BJ (cell line): ENCODE measurements at regions not wholly inside any gene's neighbourhood (a gene's known extent, or its start where the extent isn't known, plus 50 kb on each side); places are given as distances from the start of the nearest gene placed in this dataset.

ENCODE experiments used
- CTCF ChIA-PET: fragments of 350-600 bp; formaldehyde crosslinking; extraction: SDS; loops from one replicate; lab custom pipeline; 2021; ENCODE audit warnings: antibody characterized with exemption, inconsistent platforms; lab: Yijun Ruan, JAX
- POLR2A ChIA-PET: fragments of 300-600 bp; sonication (Branson Sonifier 250); formaldehyde crosslinking; extraction: SDS; loops from one replicate; lab custom pipeline; 2021; ENCODE audit warnings: antibody characterized with exemption; lab: Charles Lee
- DNase-seq: peaks from one replicate; pipeline ENCODE4 v3.0.0-alpha.2; 2011; ENCODE audit warnings: low read depth
- H3K27me3 ChIP-seq: 2 replicates; pipeline ENCODE4 v1.6.0; 2011; ENCODE audit warnings: low read length; ENCODE audit not compliant: control insufficient read depth, insufficient read depth
- H3K36me3 ChIP-seq: 2 replicates; pipeline ENCODE4 v1.5.1; 2011; ENCODE audit warnings: low read length; ENCODE audit not compliant: control insufficient read depth, insufficient read depth
- H3K4me3 ChIP-seq: 2 replicates; pipeline ENCODE4 v1.5.1; 2011; ENCODE audit warnings: low read depth, mild to moderate bottlenecking, control low read depth, low read length
- TF ChIP-seq, protein P1 (sequence below): IDR thresholded peaks from 2 replicates; pipeline ENCODE4 v1.5.1; 2011; ENCODE audit warnings: low read depth, mild to moderate bottlenecking, control low read depth, inconsistent platforms, low read length, moderate library complexity; ENCODE audit not compliant: insufficient read depth

DNA sequence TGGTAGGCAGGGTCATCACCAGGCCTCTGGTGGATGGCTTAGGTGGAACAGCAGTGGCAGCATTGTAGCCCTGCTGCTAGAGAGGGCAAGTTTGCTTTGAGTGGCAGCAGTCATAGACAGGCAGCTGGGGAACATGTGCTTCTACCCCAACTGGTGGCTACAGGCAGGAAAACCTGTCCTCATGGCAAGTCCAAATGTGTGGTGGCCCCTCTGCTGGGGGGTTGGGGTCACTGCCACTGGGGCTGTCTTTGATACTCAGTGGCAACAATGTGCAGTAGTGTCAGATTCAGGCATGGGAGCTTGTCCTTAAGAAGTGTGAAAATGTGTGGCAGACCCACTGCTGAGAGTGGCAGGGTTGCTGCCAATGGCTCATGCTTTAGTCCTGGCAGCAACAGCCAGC, 186.2 kb upstream of the NPSR1 start:
- ChIA-PET POLR2A (no interaction called here), CTCF (no interaction called here)
- no peak for DNase-seq
- Histone ChIP-seq H3K27me3 (no peaks in the 10 kb centered on the region), H3K4me3 (no peak overlapping the region), H3K36me3 (no peaks in the 10 kb centered on the region)
- TF ChIP-seq, protein P1, sequence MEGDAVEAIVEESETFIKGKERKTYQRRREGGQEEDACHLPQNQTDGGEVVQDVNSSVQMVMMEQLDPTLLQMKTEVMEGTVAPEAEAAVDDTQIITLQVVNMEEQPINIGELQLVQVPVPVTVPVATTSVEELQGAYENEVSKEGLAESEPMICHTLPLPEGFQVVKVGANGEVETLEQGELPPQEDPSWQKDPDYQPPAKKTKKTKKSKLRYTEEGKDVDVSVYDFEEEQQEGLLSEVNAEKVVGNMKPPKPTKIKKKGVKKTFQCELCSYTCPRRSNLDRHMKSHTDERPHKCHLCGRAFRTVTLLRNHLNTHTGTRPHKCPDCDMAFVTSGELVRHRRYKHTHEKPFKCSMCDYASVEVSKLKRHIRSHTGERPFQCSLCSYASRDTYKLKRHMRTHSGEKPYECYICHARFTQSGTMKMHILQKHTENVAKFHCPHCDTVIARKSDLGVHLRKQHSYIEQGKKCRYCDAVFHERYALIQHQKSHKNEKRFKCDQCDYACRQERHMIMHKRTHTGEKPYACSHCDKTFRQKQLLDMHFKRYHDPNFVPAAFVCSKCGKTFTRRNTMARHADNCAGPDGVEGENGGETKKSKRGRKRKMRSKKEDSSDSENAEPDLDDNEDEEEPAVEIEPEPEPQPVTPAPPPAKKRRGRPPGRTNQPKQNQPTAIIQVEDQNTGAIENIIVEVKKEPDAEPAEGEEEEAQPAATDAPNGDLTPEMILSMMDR = no peak

DNA sequence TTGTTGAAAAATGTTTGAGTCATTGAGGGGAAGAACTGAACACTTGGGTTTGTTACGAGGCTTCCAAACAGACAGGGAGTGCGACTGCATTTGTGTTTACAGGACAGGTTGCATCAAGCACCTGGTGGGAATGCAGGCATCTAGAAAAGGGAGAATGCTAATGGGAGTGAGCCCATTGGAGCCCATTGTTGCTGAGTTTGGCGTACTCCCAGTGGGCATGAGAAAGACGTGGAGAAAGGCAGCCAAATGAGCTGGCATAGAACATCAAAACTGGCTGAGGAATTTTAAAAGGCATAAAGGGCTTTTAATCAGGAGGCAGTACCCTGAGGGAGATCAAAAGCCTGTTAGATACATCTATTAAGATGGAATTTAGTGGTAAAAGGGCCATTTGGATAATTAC, 171.6 kb upstream of the NPSR1 start:
- TF ChIP-seq, protein P1 = no peak
- CTCF ChIA-PET = no interaction called here
- DNase-seq = no peak

DNA sequence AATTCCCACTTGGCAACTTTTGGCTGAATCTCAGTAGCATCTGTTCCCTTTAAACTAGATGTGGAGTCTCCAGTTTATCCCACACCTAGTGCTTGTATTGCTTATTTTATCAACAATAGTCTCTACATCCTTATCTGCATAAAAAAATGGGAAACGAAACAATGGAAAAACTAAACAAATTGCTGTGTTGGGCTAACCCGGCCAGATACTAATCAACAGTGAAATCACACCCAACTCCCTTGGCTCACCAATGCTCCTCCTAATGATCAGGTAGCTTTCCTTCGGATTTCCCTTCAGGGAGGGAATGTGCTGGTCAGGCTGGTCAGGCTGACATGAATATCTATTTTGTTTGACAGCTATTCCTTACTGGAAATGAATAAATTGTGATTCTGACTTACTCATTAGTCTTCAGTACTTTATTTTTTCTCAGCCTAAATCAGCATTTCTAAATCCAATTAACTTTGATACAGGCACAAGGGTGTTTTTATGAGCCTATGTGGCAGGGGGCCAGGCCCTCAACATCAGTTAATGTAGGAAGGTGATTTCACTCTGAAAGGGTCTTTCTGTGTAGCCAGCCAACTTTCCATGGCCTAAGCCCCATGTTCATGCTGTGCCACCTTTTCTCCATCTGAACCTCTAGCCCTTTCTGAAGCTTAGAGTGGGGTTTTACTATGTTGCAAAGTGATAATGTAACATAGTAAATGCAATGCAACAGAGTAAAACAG, 170.5 kb upstream of the NPSR1 start:
- ChIA-PET CTCF (no interaction called here), POLR2A (no interaction called here)
- H3K4me3 ChIP-seq = no peak overlapping the region
- no peaks in the 10 kb centered on the region for H3K27me3 ChIP-seq
- no peaks in the 10 kb centered on the region for H3K36me3 ChIP-seq
- TF ChIP-seq, protein P1 = no peak
- DNase-seq = no peak

More for the DNA sequence above, 171.6 kb upstream of the NPSR1 start:
- Histone ChIP-seq H3K36me3 (no peaks in the 10 kb centered on the region), H3K4me3 (no peak overlapping the region), H3K27me3 (no peaks in the 10 kb centered on the region)
- POLR2A ChIA-PET = no interaction called here

DNA sequence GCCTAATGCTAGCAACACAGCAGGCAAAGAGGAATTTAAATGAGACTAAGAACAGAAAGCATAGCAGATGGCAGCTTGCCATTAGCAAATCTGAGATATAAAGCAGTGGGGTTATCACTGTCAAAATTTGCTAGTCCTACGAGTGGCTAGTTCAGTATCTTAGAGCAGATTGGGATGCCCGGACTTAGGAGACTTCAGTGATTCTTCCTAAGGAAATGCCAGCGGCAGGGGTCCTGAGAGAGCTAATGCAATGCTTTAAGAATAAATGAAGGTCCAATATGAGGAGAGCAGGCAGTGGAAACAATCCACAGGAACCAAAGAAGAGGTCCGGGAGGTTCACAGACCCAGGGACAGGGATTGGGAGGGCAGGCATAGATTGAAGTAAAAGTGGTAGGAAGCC, 169.3 kb upstream of the NPSR1 start:
- CTCF ChIA-PET = no interaction called here
- Histone ChIP-seq H3K27me3 (no peaks in the 10 kb centered on the region), H3K4me3 (no peak overlapping the region), H3K36me3 (no peaks in the 10 kb centered on the region)
- TF ChIP-seq, protein P1 = no peak
- no peak for DNase-seq
- POLR2A ChIA-PET = no interaction called here

DNA sequence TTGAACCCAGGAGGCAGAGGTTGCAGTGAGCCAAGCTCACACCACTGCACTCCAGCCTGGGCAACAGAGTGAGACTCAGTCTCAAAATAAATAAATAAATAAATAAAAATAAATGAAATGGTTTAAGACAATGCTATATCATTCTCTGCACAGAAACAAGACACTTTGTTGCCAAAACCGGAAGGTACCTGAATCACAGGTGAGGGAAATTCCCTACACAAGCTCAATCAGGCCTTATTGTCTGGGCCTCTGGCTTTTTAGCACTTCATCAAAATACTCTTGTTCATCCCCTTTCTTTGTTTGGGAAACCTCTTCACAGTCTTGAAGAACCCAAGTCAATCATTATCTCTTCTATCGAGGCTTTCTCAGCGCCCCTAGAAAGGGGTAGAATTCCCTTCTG, 166.1 kb upstream of the NPSR1 start:
- ChIA-PET CTCF (no interaction called here), POLR2A (no interaction called here)
- DNase-seq = no peak
- no peak overlapping the region for H3K4me3 ChIP-seq
- no peaks in the 10 kb centered on the region for H3K36me3 ChIP-seq
- TF ChIP-seq, protein P1 = no peak
- no peaks in the 10 kb centered on the region for H3K27me3 ChIP-seq
